ENCODE measurements at regions not wholly inside any gene's neighbourhood (a gene's known extent, or its start where the extent isn't known, plus 50 kb on each side); places are given as distances from the start of the nearest gene placed in this dataset.
"Not testable (repeated sequence)": the region's sequence is repeated elsewhere in the genome, so short reads cannot be mapped to it uniquely, and the experiment has no call there.

GRCh38 chr4:9702696-9703095 is 78.7 kb upstream of the DRD5 start:
- not testable (repeated sequence) for TF ChIP-seq POLR2A, CTCF (IDR thresholded peaks at IDR 0.05)
